IMR-90 (cell line): ENCODE measurements at regions not wholly inside any gene's neighbourhood (a gene's known extent, or its start where the extent isn't known, plus 50 kb on each side); places are given as distances from the start of the nearest gene placed in this dataset.

Source experiments
- CTCF ChIP-seq: conservative IDR thresholded peaks from 2 replicates; pipeline ENCODE4 v1.5.1; 2012; ENCODE audit warnings: mild to moderate bottlenecking, low read depth, low read length, improper control_type of control experiment
- MXI1 ChIP-seq: IDR thresholded peaks from 2 replicates; pipeline ENCODE4 v1.6.1; 2012; ENCODE audit warnings: low read depth, mild to moderate bottlenecking, low read length, moderate library complexity, borderline replicate concordance
- NFE2L2 ChIP-seq: fragments of 150-350 bp; IDR thresholded peaks from 2 replicates; pipeline ENCODE4 v1.6.1; 2016; ENCODE audit warnings: low read depth, mild to moderate bottlenecking, low read length
- POLR2A ChIP-seq: IDR thresholded peaks from 2 replicates; pipeline ENCODE4 v1.6.1; 2012; ENCODE audit warnings: mild to moderate bottlenecking, low read depth, low read length
- RCOR1 ChIP-seq: IDR thresholded peaks from 2 replicates; pipeline ENCODE4 v1.6.1; 2012; ENCODE audit warnings: mild to moderate bottlenecking, low read length, improper control_type of control experiment; ENCODE audit not compliant: insufficient replicate concordance
- SMC3 ChIP-seq: fragments of 150-350 bp; IDR thresholded peaks from 2 replicates; pipeline ENCODE4 v1.6.1; 2016; ENCODE audit warnings: low read depth, mild to moderate bottlenecking, antibody characterized with exemption, low read length, moderate library complexity

- TF ChIP-seq CTCF (no peak), SMC3 (no peak), POLR2A (no peak), NFE2L2 (no peak), MXI1 (no peak), RCOR1 (no peak)
Measured at GRCh38 chr12:114935658-114936057, 251.7 kb upstream of the TBX3 start.
